ENCODE measurements at regions not wholly inside any gene's neighbourhood (a gene's known extent, or its start where the extent isn't known, plus 50 kb on each side); places are given as distances from the start of the nearest gene placed in this dataset.

GRCh38 chr2:217151509-217152206 lies 291.8 kb upstream of the TNP1 start:
- H3K4me3 ChIP-seq (ENCODE audit: low read depth, low read length): no peak overlapping the region
- no peak for DNase-seq (ENCODE audit: low read depth)
- TF ChIP-seq CTCF (IDR thresholded peaks at IDR 0.05; ENCODE audit: insufficient read depth, low read length): no peak

GRCh38 chr2:217150236-217150635 lies 290.4 kb upstream of the TNP1 start:
- H3K4me3 ChIP-seq (ENCODE audit: low read depth, low read length): no peak overlapping the region
- no peak for TF ChIP-seq CTCF (IDR thresholded peaks at IDR 0.05; ENCODE audit: insufficient read depth, low read length)
- peak; percentile 64 for DNase-seq (ENCODE audit: low read depth)

GRCh38 chr2:217149087-217149660 lies 289.3 kb upstream of the TNP1 start:
- TF ChIP-seq CTCF (IDR thresholded peaks at IDR 0.05; ENCODE audit: insufficient read depth, low read length): no peak
- no peak overlapping the region for H3K4me3 ChIP-seq (ENCODE audit: low read depth, low read length)
- no peak for DNase-seq (ENCODE audit: low read depth)

- no peak overlapping the region for H3K4me3 ChIP-seq (ENCODE audit: low read depth, low read length)
- DNase-seq (ENCODE audit: low read depth): peak; percentile 8
- TF ChIP-seq CTCF (IDR thresholded peaks at IDR 0.05; ENCODE audit: insufficient read depth, low read length): no peak
Observed at GRCh38 chr2:217147818-217148217, 288.0 kb upstream of the TNP1 start.

GRCh38 chr2:217146956-217147355 lies 287.1 kb upstream of the TNP1 start:
- H3K4me3 ChIP-seq (ENCODE audit: low read depth, low read length): no peak overlapping the region
- no peak for TF ChIP-seq CTCF (IDR thresholded peaks at IDR 0.05; ENCODE audit: insufficient read depth, low read length)
- DNase-seq (ENCODE audit: low read depth): no peak

- TF ChIP-seq CTCF (IDR thresholded peaks at IDR 0.05; ENCODE audit: insufficient read depth, low read length): peak; percentile 55
- no peak overlapping the region for H3K4me3 ChIP-seq (ENCODE audit: low read depth, low read length)
- DNase-seq (ENCODE audit: low read depth): peak; percentile 15
Observed at GRCh38 chr2:217142649-217143266, 282.9 kb upstream of the TNP1 start.

All from fibroblast of the aortic adventitia (primary cell).